GM19193 (cell line): ENCODE measurements at regions not wholly inside any gene's neighbourhood (a gene's known extent, or its start where the extent isn't known, plus 50 kb on each side); places are given as distances from the start of the nearest gene placed in this dataset.

Experiments
- POLR2A ChIP-seq: IDR thresholded peaks from 4 replicates; pipeline ENCODE4 v1.6.1; 2011; ENCODE audit not compliant: insufficient read depth, insufficient read length; ENCODE audit errors: extremely low read depth

- no peak for TF ChIP-seq POLR2A
These were observed 51.3 kb upstream of the NFE2L3 start for GRCh38 chr7:26100406-26101339.

- TF ChIP-seq POLR2A: peak; percentile 17
These were observed 50.4 kb upstream of the NFE2L3 start for GRCh38 chr7:26101361-26102151.

- TF ChIP-seq POLR2A: no peak
These were observed 49.8 kb upstream of the NFE2L3 start for GRCh38 chr7:26102176-26102575.
